Renal cortex interstitium (tissue), 11 donors: ENCODE measurements at regions not wholly inside any gene's neighbourhood (a gene's known extent, or its start where the extent isn't known, plus 50 kb on each side); places are given as distances from the start of the nearest gene placed in this dataset.

Experiments used
- DNase-seq, 11 donors: peaks; one replicate each; pipeline ENCODE4 v3.0.0-alpha.2; 2013; ENCODE audit warnings: low read depth in 9 of 11, low spot score in 4 of 11; ENCODE audit errors: extremely low read depth in 1 of 11

- DNase-seq = no peak
These were observed 238.3 kb upstream of the PWP1 start for GRCh38 chr12:107447336-107447735.

- DNase-seq = no peak
These were observed 237.4 kb upstream of the PWP1 start for GRCh38 chr12:107448198-107448597.

- no peak for DNase-seq
These were observed 235.7 kb upstream of the PWP1 start for GRCh38 chr12:107449891-107450290.

- DNase-seq = no peak
These were observed 235.1 kb upstream of the PWP1 start for GRCh38 chr12:107450541-107450940.

GRCh38 chr12:107451246-107451645 lies 234.4 kb upstream of the PWP1 start:
- DNase-seq = no peak

GRCh38 chr12:107454109-107454830 lies 231.3 kb upstream of the PWP1 start:
- no peak for DNase-seq

GRCh38 chr12:107457362-107457935 lies 228.2 kb upstream of the PWP1 start:
- no peak for DNase-seq

GRCh38 chr12:107458163-107458562 lies 227.4 kb upstream of the PWP1 start:
- DNase-seq = no peak

- no peak for DNase-seq
These were observed 226.6 kb upstream of the PWP1 start for GRCh38 chr12:107458990-107459389.

GRCh38 chr12:107459641-107460040 lies 226.0 kb upstream of the PWP1 start:
- DNase-seq = no peak

GRCh38 chr12:107461222-107461975 lies 224.2 kb upstream of the PWP1 start:
- DNase-seq = peak in 2 of 11 donors; percentile 5 to 21

GRCh38 chr12:107462428-107463332 lies 222.9 kb upstream of the PWP1 start:
- no peak for DNase-seq

- DNase-seq = no peak
These were observed 221.0 kb upstream of the PWP1 start for GRCh38 chr12:107464644-107465043.

- DNase-seq = no peak
These were observed 220.0 kb upstream of the PWP1 start for GRCh38 chr12:107465625-107466024.

GRCh38 chr12:107467716-107468115 lies 217.9 kb upstream of the PWP1 start:
- no peak for DNase-seq

- no peak for DNase-seq
These were observed 217.4 kb upstream of the PWP1 start for GRCh38 chr12:107468182-107468581.

- DNase-seq = no peak
These were observed 216.6 kb upstream of the PWP1 start for GRCh38 chr12:107469011-107469410.

- no peak for DNase-seq
These were observed 215.0 kb upstream of the PWP1 start for GRCh38 chr12:107470645-107471044.

- no peak for DNase-seq
These were observed 213.3 kb upstream of the PWP1 start for GRCh38 chr12:107472308-107472707.
